ENCODE measurements at regions not wholly inside any gene's neighbourhood (a gene's known extent, or its start where the extent isn't known, plus 50 kb on each side); places are given as distances from the start of the nearest gene placed in this dataset.

- Histone ChIP-seq H3K27ac (ENCODE audit: low read depth in 1 of 2, low read length in 2 of 2) (no peak overlapping the region), H3K9ac (ENCODE audit: low read depth in 1 of 2, low read length in 2 of 2) (no peak overlapping the region), H3K27me3 (ENCODE audit: control insufficient read depth in 4 of 4, insufficient read depth in 4 of 4, low read length in 3 of 4) (no peaks in the 10 kb centered on the region), H3K36me3 (ENCODE audit: control insufficient read depth in 4 of 4, insufficient read depth in 3 of 4, low read depth in 1 of 4, low read length in 3 of 4) (no peaks in the 10 kb centered on the region), H3K4me1 (ENCODE audit: control insufficient read depth in 4 of 4, insufficient read depth in 4 of 4, low read length in 3 of 4) (no peaks in the 10 kb centered on the region), H3K4me3 (ENCODE audit: low read depth in 1 of 3, low read length in 3 of 3) (no peak overlapping the region), H3K9me3 (ENCODE audit: control insufficient read depth in 4 of 4, low read length in 3 of 4) (no peaks in the 10 kb centered on the region)
- no peak for DNase-seq (ENCODE audit: low spot score)
- no peak for TF ChIP-seq SP1 (IDR thresholded peaks at IDR 0.05)
- no peak for TF ChIP-seq HNF4A (conservative IDR thresholded peaks at IDR 0.05)
- TF ChIP-seq RXRA (IDR thresholded peaks at IDR 0.05), result no peak
- no peak for TF ChIP-seq JUND (IDR thresholded peaks at IDR 0.05)
- TF ChIP-seq YY1 (IDR thresholded peaks at IDR 0.05), result no peak
- TF ChIP-seq ZBTB33 (IDR thresholded peaks at IDR 0.05), result no peak
- TF ChIP-seq FOXA2 (IDR thresholded peaks at IDR 0.05), result no peak
- no peak for TF ChIP-seq EGR1 (IDR thresholded peaks at IDR 0.05; ENCODE audit: low read depth in 2 of 2)
- TF ChIP-seq CTCF (IDR thresholded peaks at IDR 0.05; ENCODE audit: low read depth, low read length, missing input control), result no peak
- TF ChIP-seq MAX (IDR thresholded peaks at IDR 0.05), result no peak
- no peak for TF ChIP-seq FOXA1 (IDR thresholded peaks at IDR 0.05)
- no peak for TF ChIP-seq REST (IDR thresholded peaks at IDR 0.05)
- TF ChIP-seq ATF3 (IDR thresholded peaks at IDR 0.05), result no peak
- no peak for TF ChIP-seq TAF1 (conservative IDR thresholded peaks at IDR 0.05)
- no peak for TF ChIP-seq HNF4G (IDR thresholded peaks at IDR 0.05)
- WGBS, result 59% methylated on average over 1 of the region's 1 CpG
Observed at GRCh38 chr4:96108146-96108545, 268.3 kb downstream of the PDHA2 start.

GRCh38 chr4:96112631-96113030 lies 272.7 kb downstream of the PDHA2 start:
- DNase-seq (ENCODE audit: low spot score), result no peak
- H3K27me3 ChIP-seq (ENCODE audit: control insufficient read depth in 4 of 4, insufficient read depth in 4 of 4, low read length in 3 of 4), result no peaks in the 10 kb centered on the region
- no peaks in the 10 kb centered on the region for H3K4me1 ChIP-seq (ENCODE audit: control insufficient read depth in 4 of 4, insufficient read depth in 4 of 4, low read length in 3 of 4)
- H3K27ac ChIP-seq (ENCODE audit: low read depth in 1 of 2, low read length in 2 of 2), result no peak overlapping the region
- H3K9ac ChIP-seq (ENCODE audit: low read depth in 1 of 2, low read length in 2 of 2), result no peak overlapping the region
- no peaks in the 10 kb centered on the region for H3K9me3 ChIP-seq (ENCODE audit: control insufficient read depth in 4 of 4, low read length in 3 of 4)
- H3K36me3 ChIP-seq (ENCODE audit: control insufficient read depth in 4 of 4, insufficient read depth in 3 of 4, low read depth in 1 of 4, low read length in 3 of 4), result no peaks in the 10 kb centered on the region
- no peak for TF ChIP-seq HNF4A (conservative IDR thresholded peaks at IDR 0.05)
- TF ChIP-seq YY1 (IDR thresholded peaks at IDR 0.05), result no peak
- no peak for TF ChIP-seq GABPA (IDR thresholded peaks at IDR 0.05 in 1 of 2, conservative IDR thresholded peaks at IDR 0.05 in 1 of 2)
- no peak for TF ChIP-seq RXRA (IDR thresholded peaks at IDR 0.05)
- no peak for TF ChIP-seq EGR1 (IDR thresholded peaks at IDR 0.05; ENCODE audit: low read depth in 2 of 2)
- H3K4me3 ChIP-seq (ENCODE audit: low read depth in 1 of 3, low read length in 3 of 3), result no peak overlapping the region

Measured in liver (tissue), 8 donors.